HL-60 (cell line): ENCODE measurements at regions not wholly inside any gene's neighbourhood (a gene's known extent, or its start where the extent isn't known, plus 50 kb on each side); places are given as distances from the start of the nearest gene placed in this dataset.

Source experiments
- POLR2AphosphoS5 ChIP-seq: IDR thresholded peaks from 2 replicates; pipeline ENCODE4 v1.6.1; 2012; ENCODE audit warnings: low read depth
- TF ChIP-seq, protein P1 (sequence below): IDR thresholded peaks from one replicate; pipeline ENCODE4 v1.5.1; 2011; ENCODE audit warnings: low read length, control low read depth, inconsistent platforms; ENCODE audit not compliant: insufficient read depth
- TF ChIP-seq, protein P2 (sequence below): IDR thresholded peaks from 2 replicates; pipeline ENCODE4 v1.6.1; 2012; ENCODE audit warnings: low read depth; ENCODE audit not compliant: insufficient replicate concordance

DNA sequence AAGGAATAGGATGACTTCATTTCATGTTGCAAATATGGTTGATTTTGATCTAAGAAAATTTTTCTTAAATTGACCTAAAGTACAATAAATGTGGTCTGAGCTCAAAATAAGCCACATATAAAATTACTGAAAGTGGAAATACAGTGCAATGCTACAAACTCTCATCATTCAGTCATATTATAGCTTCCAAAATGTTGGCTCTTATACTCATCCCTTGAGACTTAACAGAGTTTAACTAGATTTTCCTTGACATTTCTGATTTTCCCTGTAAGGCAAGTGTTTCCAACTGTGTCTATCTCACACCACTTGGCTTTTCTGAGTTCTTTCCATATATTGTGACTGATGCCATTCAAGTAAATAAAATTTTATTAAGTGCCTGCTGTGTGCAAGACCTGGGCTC, 123.7 kb upstream of the NTF3 start:
- TF ChIP-seq, protein P1, sequence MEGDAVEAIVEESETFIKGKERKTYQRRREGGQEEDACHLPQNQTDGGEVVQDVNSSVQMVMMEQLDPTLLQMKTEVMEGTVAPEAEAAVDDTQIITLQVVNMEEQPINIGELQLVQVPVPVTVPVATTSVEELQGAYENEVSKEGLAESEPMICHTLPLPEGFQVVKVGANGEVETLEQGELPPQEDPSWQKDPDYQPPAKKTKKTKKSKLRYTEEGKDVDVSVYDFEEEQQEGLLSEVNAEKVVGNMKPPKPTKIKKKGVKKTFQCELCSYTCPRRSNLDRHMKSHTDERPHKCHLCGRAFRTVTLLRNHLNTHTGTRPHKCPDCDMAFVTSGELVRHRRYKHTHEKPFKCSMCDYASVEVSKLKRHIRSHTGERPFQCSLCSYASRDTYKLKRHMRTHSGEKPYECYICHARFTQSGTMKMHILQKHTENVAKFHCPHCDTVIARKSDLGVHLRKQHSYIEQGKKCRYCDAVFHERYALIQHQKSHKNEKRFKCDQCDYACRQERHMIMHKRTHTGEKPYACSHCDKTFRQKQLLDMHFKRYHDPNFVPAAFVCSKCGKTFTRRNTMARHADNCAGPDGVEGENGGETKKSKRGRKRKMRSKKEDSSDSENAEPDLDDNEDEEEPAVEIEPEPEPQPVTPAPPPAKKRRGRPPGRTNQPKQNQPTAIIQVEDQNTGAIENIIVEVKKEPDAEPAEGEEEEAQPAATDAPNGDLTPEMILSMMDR: no peak
- no peak for TF ChIP-seq POLR2AphosphoS5
- TF ChIP-seq, protein P2, sequence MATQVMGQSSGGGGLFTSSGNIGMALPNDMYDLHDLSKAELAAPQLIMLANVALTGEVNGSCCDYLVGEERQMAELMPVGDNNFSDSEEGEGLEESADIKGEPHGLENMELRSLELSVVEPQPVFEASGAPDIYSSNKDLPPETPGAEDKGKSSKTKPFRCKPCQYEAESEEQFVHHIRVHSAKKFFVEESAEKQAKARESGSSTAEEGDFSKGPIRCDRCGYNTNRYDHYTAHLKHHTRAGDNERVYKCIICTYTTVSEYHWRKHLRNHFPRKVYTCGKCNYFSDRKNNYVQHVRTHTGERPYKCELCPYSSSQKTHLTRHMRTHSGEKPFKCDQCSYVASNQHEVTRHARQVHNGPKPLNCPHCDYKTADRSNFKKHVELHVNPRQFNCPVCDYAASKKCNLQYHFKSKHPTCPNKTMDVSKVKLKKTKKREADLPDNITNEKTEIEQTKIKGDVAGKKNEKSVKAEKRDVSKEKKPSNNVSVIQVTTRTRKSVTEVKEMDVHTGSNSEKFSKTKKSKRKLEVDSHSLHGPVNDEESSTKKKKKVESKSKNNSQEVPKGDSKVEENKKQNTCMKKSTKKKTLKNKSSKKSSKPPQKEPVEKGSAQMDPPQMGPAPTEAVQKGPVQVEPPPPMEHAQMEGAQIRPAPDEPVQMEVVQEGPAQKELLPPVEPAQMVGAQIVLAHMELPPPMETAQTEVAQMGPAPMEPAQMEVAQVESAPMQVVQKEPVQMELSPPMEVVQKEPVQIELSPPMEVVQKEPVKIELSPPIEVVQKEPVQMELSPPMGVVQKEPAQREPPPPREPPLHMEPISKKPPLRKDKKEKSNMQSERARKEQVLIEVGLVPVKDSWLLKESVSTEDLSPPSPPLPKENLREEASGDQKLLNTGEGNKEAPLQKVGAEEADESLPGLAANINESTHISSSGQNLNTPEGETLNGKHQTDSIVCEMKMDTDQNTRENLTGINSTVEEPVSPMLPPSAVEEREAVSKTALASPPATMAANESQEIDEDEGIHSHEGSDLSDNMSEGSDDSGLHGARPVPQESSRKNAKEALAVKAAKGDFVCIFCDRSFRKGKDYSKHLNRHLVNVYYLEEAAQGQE: no peak
